Dendritic cell treated with granulocyte-macrophage colony-stimulating factor and Interleukin-4, amounts not matched to agents 40 ng/mL and 50 ng/mL, for 4 days (primary cell): ENCODE measurements at regions not wholly inside any gene's neighbourhood (a gene's known extent, or its start where the extent isn't known, plus 50 kb on each side); places are given as distances from the start of the nearest gene placed in this dataset.
"Not testable (repeated sequence)": the region's sequence is repeated elsewhere in the genome, so short reads cannot be mapped to it uniquely, and the experiment has no call there.

Source experiments
- H3K27ac Mint-ChIP-seq: one replicate; pipeline ENCODE4 v1.8.0; 2022; ENCODE audit warnings: mild to moderate bottlenecking, mixed read lengths
- H3K27me3 Mint-ChIP-seq: one replicate; pipeline ENCODE4 v1.8.0; 2022; ENCODE audit warnings: mild to moderate bottlenecking, mixed read lengths
- H3K36me3 Mint-ChIP-seq: one replicate; pipeline ENCODE4 v1.8.0; 2022; ENCODE audit warnings: low read depth, mixed read lengths
- H3K4me1 Mint-ChIP-seq: one replicate; pipeline ENCODE4 v1.8.0; 2022; ENCODE audit warnings: low read depth, mixed read lengths
- H3K4me3 Mint-ChIP-seq: one replicate; pipeline ENCODE4 v1.8.0; 2022; ENCODE audit warnings: mild to moderate bottlenecking, moderate library complexity, mixed read lengths
- H3K9me3 Mint-ChIP-seq: one replicate; pipeline ENCODE4 v1.8.0; 2022; ENCODE audit warnings: mixed read lengths
- intact Hi-C: fragments of 100-400 bp; cut with micrococcal nuclease; formaldehyde crosslinking; loops from one replicate; pipeline ENCODE4 v1.15.0; 2022

DNA sequence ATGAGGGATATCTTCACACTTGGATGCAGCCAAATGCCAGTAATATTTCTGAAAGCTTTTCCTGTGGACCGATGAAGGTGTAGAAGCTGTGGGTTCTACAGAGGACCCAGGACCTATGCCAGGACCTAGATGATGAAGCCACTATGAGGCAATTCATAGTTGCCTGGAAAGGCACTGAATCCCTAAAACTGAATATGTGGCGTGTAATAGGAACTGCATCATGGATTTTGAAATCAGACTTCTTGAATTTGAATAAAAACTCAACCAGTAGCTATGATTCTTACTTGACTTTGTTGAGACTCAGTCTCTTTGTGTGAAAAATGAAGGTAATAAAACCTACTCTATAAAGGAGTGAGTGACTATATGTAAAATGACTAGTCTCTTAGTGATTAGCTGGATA is 89.9 kb upstream of the SGK1 start:
- Mint-ChIP-seq H3K27ac (no peak overlapping the region), H3K36me3 (no peaks in the 10 kb centered on the region), H3K27me3 (no peaks in the 10 kb centered on the region), H3K9me3 (peaks cover 12% of the 10 kb centered on the region), H3K4me3 (no peak overlapping the region), H3K4me1 (peaks cover 9% of the 10 kb centered on the region)
- intact Hi-C loops, result no loop called here

DNA sequence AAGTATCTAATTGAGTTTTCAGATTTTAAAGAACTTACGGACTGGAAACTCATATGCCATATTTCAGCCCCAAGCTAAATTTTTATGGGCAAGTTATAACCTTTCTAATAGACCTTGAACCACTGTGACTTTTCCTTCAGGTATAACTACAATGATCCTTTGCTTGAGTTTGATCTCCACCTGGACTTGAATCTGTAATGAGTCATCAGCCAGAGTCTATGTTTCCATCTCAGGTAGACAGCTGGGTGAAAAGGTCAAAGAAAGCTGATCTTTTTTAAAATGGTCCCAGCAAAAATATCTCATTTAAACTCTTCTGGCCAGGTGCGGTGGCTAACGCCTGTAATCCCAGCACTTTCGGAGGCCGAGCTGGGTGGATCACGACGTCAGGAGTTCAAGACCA is 88.4 kb upstream of the SGK1 start:
- Mint-ChIP-seq H3K9me3 (peaks cover 19% of the 10 kb centered on the region), H3K36me3 (no peaks in the 10 kb centered on the region), H3K4me1 (peaks cover 12% of the 10 kb centered on the region), H3K27ac (no peak overlapping the region), H3K4me3 (no peak overlapping the region), H3K27me3 (no peaks in the 10 kb centered on the region)
- intact Hi-C loops, result no loop called here

DNA sequence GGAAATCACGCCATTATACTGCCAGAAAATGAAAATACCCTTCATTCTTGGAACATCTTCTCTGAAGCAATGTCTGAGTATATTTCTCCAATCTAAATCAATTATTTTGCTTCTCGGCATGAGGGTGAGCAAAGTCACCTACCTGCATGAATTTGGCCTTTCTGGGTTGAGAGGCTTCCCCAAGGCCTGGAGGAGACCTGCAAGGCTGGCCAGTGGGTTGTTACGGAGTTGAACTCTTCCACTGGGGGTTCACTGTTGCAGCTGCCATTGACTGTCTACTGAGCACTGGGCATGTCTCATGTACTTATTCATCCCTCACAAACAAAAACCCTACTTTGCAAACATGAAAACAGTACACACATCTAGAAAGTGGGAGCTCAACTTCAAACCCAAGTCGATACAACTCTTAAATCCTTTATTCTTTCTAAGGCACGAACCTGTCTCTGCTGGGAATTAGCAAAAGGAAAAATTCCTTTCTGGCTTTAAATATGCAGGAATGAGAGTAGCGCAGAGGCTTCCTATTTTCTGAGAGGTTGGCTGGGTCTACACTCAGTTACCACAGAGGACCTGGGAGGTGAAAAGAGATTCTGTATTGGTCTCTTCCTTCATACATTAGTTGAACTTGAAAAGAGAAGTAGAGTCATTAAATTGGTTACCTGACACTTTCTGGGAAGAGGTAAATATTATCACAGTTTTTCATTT is 87.6 kb upstream of the SGK1 start:
- Mint-ChIP-seq H3K27me3 (no peaks in the 10 kb centered on the region), H3K27ac (no peak overlapping the region), H3K36me3 (no peaks in the 10 kb centered on the region), H3K4me3 (no peak overlapping the region), H3K4me1 (peaks cover 12% of the 10 kb centered on the region), H3K9me3 (peaks cover 13% of the 10 kb centered on the region)
- intact Hi-C loops, result no loop called here

DNA sequence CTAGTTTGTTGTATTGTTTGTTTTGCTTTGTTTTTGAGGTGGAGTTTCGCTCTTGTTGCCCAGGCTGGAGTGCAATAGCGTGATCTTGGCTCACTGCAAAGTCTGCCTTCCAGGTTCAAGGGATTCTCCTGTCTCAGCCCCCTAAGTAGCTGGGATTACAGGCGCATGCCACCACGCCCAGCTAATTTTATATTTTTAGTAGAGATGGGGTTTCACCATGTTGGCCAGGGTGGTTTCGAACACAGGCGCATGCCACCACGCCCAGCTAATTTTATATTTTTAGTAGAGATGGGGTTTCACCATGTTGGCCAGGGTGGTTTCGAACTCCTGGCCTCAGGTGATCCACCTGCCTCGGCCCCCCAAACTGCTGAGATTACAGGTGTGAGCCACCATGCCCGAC is 85.4 kb upstream of the SGK1 start:
- H3K36me3 Mint-ChIP-seq, intact Hi-C loops, H3K27me3 Mint-ChIP-seq, H3K27ac Mint-ChIP-seq, H3K4me3 Mint-ChIP-seq: not testable (repeated sequence)
- Mint-ChIP-seq H3K4me1 (peaks cover 21% of the 10 kb centered on the region), H3K9me3 (peaks cover 12% of the 10 kb centered on the region)

DNA sequence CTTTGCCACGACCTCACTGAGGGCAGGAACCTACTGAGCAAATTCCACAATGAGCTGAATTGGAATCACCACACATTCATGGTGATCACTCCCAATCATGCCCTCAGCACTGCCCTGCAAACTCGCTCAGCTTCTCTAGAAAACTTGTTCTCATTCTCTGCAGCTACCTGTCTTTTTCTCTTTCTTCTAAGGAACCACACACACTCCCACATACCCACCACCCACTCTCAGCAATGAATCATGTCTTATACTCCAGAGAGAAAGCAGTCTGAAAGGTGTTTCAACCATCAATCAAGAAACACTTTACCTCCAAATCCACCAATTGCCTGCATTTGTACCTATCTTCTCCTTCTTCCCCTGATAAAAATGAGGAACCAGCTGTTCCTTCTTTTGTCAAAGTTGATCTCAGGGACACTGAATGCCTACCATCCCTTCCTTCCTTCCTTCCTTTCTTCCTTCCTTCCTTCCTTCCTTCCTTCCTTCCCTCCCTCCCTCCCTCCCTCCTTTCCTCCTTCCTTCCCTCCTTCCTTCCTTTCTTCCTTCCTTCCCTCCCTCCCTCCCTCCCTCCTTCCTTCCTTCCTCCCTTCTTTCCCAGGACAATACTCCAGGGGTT is 84.6 kb upstream of the SGK1 start:
- intact Hi-C loops, result loop anchor here (1.0 kb wide), 1 partner anchor 10 kb away; no protein-coding TSS in a partner anchor
- H3K9me3 Mint-ChIP-seq, result peaks cover 12% of the 10 kb centered on the region

DNA sequence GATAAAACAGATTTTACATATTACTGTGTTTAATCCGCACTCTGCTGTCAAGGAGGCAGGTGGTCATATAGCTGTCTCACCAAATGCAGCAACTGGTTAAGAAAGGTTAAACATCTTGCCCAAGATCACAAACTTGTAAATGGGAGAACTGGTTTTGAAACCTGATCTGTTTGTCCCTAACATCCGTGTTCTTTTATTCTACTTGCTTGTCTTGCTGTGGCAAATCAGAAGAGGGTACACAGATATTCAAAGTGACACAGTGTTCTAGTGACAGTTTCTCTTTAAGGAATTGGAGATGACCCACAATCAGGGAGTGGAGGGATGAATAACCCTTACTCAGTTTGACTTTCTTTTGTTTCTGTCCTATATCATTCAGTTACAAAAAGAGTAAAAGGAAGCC is 83.0 kb upstream of the SGK1 start:
- intact Hi-C loops, result no loop called here
- no peak overlapping the region for H3K4me3 Mint-ChIP-seq
- H3K9me3 Mint-ChIP-seq, result peaks cover 12% of the 10 kb centered on the region

More for the DNA sequence above, 84.6 kb upstream of the SGK1 start:
- H3K4me3 Mint-ChIP-seq, result no peak overlapping the region
- H3K4me1 Mint-ChIP-seq, result peaks cover 29% of the 10 kb centered on the region
- no peaks in the 10 kb centered on the region for H3K36me3 Mint-ChIP-seq
- no peaks in the 10 kb centered on the region for H3K27me3 Mint-ChIP-seq
- no peak overlapping the region for H3K27ac Mint-ChIP-seq

DNA sequence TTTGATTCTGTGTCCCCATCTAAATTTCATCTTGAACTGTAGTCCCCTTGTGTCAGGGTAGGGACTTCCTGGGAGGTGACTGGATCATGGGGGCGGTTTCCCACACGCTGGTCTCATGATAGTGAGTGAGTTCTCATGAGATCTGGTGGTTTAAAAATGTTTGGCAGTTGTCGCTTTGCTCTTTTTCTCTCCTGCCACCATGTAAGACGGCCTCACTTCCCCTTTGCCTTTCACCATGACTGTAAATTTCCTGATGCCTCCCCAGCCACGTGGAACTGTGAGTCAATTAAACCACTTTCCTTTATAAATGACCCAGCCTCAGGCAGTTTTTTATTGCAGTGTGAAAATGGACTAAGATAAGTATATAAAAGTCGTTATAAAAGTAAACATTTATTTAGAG is 80.5 kb upstream of the SGK1 start:
- Mint-ChIP-seq H3K27ac (peak overlapping the region; percentile 32), H3K36me3 (no peaks in the 10 kb centered on the region)

More for the DNA sequence above, 83.0 kb upstream of the SGK1 start:
- H3K27ac Mint-ChIP-seq, result no peak overlapping the region
- H3K36me3 Mint-ChIP-seq, result no peaks in the 10 kb centered on the region
- no peaks in the 10 kb centered on the region for H3K27me3 Mint-ChIP-seq
- H3K4me1 Mint-ChIP-seq, result peaks cover 43% of the 10 kb centered on the region

DNA sequence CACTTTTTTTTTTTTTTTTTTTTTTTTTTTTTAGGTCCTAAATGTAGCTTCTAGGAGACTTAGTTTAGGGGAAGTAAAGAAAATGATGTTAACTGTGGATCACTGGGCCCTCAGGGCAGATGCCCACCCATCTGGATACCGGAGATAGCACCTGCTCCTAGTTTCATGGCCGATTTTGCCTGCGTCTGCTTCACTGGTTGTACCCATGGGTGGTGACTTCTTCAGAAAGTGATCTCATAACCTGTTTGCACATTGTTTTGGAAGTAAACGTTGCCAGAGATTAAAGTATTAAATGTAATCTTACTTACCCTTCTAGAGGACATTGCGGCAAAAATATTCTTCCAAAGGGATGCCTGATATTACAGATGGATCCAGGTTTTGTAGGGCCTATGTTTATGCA is 79.8 kb upstream of the SGK1 start:
- no peaks in the 10 kb centered on the region for H3K36me3 Mint-ChIP-seq
- H3K27ac Mint-ChIP-seq, result peak overlapping the region; percentile 32
- no peak overlapping the region for H3K4me3 Mint-ChIP-seq
- peaks cover 46% of the 10 kb centered on the region for H3K4me1 Mint-ChIP-seq
- intact Hi-C loops, result no loop called here
- H3K9me3 Mint-ChIP-seq, result peaks cover 6% of the 10 kb centered on the region
- no peaks in the 10 kb centered on the region for H3K27me3 Mint-ChIP-seq

More for the DNA sequence above, 80.5 kb upstream of the SGK1 start:
- Mint-ChIP-seq H3K9me3 (peaks cover 12% of the 10 kb centered on the region), H3K27me3 (no peaks in the 10 kb centered on the region), H3K4me3 (no peak overlapping the region), H3K4me1 (peaks cover 50% of the 10 kb centered on the region)
- intact Hi-C loops, result no loop called here

DNA sequence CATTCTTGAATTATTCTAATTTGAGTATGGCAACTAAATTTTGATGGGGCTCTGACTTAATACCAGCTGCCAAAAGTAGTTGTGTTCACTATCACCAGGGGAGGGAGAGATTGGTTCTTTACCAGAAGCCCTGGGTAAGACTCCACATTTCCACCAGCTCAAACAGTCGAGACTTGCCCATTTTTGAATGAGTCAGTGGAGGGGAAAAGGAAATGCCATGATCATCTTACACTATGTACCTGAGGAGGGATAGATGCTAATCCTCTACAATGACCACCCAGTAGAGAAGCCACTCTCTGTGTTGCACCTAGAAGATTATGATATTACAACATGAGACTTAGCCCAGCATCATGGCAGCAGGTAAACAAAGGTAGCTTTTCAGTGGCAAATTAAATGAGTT is 77.0 kb upstream of the SGK1 start:
- intact Hi-C loops, result no loop called here
- H3K27me3 Mint-ChIP-seq, result no peaks in the 10 kb centered on the region
- no peaks in the 10 kb centered on the region for H3K36me3 Mint-ChIP-seq
- peaks cover 36% of the 10 kb centered on the region for H3K4me1 Mint-ChIP-seq
- no peak overlapping the region for H3K27ac Mint-ChIP-seq
- H3K4me3 Mint-ChIP-seq, result no peak overlapping the region
- H3K9me3 Mint-ChIP-seq, result no peaks in the 10 kb centered on the region

DNA sequence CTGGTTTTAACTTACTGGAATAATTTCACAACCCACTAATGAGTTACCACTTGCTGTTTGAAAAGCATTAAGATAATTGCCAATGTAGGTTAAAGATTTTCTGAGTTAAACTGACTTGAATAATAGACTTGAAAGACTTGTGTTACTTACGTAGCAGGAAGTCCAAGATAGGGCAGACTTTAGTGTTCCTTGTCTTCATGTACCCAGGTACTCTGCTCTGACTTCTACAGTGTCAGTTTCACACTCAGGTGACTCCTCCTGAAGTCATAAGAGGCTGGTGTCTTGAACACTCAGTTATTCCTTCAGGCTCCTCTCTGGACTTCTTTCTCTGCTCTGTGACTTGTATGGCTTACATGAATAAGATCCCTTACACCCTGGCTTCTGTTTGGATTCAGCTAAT is 76.3 kb upstream of the SGK1 start:
- no peak overlapping the region for H3K4me3 Mint-ChIP-seq
- no peaks in the 10 kb centered on the region for H3K9me3 Mint-ChIP-seq
- intact Hi-C loops, result no loop called here
- peaks cover 32% of the 10 kb centered on the region for H3K4me1 Mint-ChIP-seq
- no peaks in the 10 kb centered on the region for H3K36me3 Mint-ChIP-seq
- H3K27me3 Mint-ChIP-seq, result no peaks in the 10 kb centered on the region
- H3K27ac Mint-ChIP-seq, result no peak overlapping the region

DNA sequence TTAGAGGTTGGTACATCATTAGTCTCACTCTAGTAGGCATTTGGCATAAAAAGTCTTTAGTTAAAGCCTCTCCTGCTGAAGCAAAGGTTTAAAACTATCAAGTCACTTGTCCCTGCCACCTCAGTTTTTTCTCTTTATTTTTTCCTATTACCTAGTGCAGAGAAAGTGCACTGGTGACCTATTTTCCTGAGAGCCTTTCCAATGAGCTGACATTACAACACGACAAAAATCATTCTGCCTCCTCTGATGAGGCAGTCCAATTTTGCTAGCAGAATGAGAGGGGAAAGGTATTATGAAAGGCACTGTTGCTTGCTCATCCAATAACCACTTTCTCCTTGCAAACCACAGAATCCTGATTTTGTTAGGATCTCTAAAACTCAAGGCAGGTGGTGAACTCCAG is 73.3 kb upstream of the SGK1 start:
- no peak overlapping the region for H3K27ac Mint-ChIP-seq
- no peak overlapping the region for H3K4me3 Mint-ChIP-seq

DNA sequence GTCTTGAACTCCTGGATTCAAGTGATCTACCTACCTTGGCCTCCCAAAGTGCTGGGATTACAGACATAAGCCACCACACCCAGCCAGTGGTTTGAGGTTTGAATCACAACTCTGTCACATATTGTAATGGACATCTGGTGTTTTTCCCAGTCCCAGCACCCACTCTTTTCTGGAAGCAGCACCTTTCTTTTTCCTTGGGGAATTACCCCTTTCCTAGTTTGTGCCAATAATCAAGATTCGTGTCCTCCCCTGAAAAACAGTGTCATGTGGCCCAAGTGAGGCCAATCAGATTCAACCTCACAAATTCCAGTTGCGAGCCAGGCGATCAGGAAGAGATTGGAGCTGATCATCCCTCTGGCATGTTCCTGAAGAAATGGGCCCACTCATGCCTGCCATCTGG is 71.7 kb upstream of the SGK1 start:
- Mint-ChIP-seq H3K9me3 (peaks cover 8% of the 10 kb centered on the region), H3K27ac (no peak overlapping the region), H3K27me3 (no peaks in the 10 kb centered on the region), H3K4me1 (peaks cover 19% of the 10 kb centered on the region), H3K36me3 (no peaks in the 10 kb centered on the region), H3K4me3 (no peak overlapping the region)
- intact Hi-C loops, result loop anchor here (2.0 kb wide), 1 partner anchor 15 kb away; no protein-coding TSS in a partner anchor

More for the DNA sequence above, 73.3 kb upstream of the SGK1 start:
- peaks cover 22% of the 10 kb centered on the region for H3K4me1 Mint-ChIP-seq
- intact Hi-C loops, result no loop called here
- no peaks in the 10 kb centered on the region for H3K36me3 Mint-ChIP-seq
- H3K9me3 Mint-ChIP-seq, result peaks cover 8% of the 10 kb centered on the region
- no peaks in the 10 kb centered on the region for H3K27me3 Mint-ChIP-seq

DNA sequence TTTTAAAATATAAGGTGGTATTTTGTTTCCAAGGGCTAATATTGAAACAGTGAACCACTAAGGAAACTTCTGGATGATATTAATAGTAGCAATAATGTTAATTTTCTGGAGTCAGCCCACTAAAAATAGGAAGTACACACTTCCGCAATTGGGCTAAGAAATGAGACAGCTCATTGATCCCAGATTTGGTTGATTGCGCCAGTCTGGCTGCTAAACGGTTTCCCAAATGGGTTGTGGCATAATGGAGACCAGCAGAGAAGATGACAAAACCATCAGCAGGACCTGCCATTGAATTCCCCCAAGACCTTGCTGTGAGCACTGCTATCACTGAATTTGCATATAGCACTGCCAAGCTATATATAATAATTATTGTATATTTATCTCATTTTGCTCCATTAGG is 71.2 kb upstream of the SGK1 start:
- H3K27ac Mint-ChIP-seq, result peak overlapping the region; percentile 25
- H3K9me3 Mint-ChIP-seq, result peaks cover 8% of the 10 kb centered on the region
- intact Hi-C loops, result loop anchor here (2.0 kb wide), 1 partner anchor 14 kb away; no protein-coding TSS in a partner anchor
- H3K27me3 Mint-ChIP-seq, result no peaks in the 10 kb centered on the region
- H3K4me3 Mint-ChIP-seq, result no peak overlapping the region
- H3K4me1 Mint-ChIP-seq, result peaks cover 19% of the 10 kb centered on the region
- no peaks in the 10 kb centered on the region for H3K36me3 Mint-ChIP-seq

DNA sequence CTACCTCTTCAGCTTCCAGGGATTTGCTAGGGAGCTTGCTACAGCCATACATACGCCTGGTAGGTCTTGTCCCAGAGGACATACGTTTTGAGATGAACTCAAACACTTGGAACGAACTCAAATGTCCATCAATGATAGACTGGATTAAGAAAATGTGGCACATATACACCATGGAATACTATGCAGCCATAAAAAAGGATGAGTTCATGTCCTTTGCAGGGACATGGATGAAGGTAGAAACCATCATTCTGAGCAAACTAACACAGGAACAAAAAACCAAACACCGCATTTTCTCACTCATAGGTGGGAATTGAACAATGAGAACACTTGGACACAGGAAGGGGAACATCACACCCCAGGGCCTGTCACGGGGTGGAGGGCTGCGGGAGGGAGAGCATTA is 68.6 kb upstream of the SGK1 start:
- H3K27ac Mint-ChIP-seq, H3K9me3 Mint-ChIP-seq, H3K4me3 Mint-ChIP-seq, H3K27me3 Mint-ChIP-seq, H3K36me3 Mint-ChIP-seq, intact Hi-C loops: not testable (repeated sequence)
- H3K4me1 Mint-ChIP-seq, result peaks cover 19% of the 10 kb centered on the region

DNA sequence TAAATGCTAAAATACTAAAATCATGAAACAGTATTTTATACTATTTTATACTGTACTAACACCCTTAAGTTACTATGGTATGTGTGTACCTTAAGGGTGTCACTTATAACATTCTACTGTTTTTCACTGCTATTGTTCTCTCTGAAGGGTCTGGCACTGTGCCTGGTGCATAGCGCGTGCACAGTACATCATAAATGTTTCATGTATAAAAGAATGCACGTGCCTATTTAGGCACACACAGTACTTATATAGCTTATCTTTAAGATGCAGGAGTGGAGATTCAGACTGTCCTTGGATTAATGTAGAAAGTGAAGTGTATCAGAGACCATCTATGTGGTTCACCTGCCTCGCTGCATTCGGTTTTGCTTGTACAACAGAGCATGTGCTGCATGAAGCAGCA is 64.0 kb upstream of the SGK1 start:
- no peaks in the 10 kb centered on the region for H3K27me3 Mint-ChIP-seq
- peaks cover 29% of the 10 kb centered on the region for H3K4me1 Mint-ChIP-seq

More for the DNA sequence above, 64.0 kb upstream of the SGK1 start:
- no peak overlapping the region for H3K4me3 Mint-ChIP-seq
- H3K9me3 Mint-ChIP-seq, result peaks cover 8% of the 10 kb centered on the region
- no peaks in the 10 kb centered on the region for H3K36me3 Mint-ChIP-seq
- intact Hi-C loops, result no loop called here
- H3K27ac Mint-ChIP-seq, result no peak overlapping the region
